Mesenteric fat pad (tissue), 1 donor: ENCODE measurements at regions not wholly inside any gene's neighbourhood (a gene's known extent, or its start where the extent isn't known, plus 50 kb on each side); places are given as distances from the start of the nearest gene placed in this dataset.
"Not testable (repeated sequence)": the region's sequence is repeated elsewhere in the genome, so short reads cannot be mapped to it uniquely, and the experiment has no call there.

Source experiments
- DNase-seq: peaks from one replicate; pipeline ENCODE4 v3.0.0-alpha.2; 2020; ENCODE audit warnings: low spot score
- donor health status: DM: yes; HTN: yes; CAD: no.

DNA sequence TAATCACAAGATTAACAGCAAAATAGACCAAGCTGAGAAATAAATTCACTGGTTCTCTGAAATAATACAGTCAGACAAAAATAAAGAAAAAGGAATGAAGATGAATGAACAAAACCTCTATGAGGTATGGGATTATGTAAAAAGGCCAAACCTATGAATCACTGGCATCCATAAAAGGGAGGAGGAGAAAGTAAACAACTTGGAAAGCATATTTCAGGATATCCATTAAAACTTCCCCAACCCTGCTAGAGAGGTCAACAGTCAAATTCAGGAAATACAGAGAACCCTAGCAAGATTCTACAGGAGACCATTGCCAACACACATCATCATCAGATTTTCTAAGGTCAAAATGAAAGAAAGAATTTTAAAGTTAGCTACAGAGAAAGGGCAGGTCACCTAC lies 649.7 kb upstream of the CBLB start:
- DNase-seq = no peak

- DNase-seq = no peak
Observed at GRCh38 chr3:106522397-106522796, 653.6 kb upstream of the CBLB start.

DNA sequence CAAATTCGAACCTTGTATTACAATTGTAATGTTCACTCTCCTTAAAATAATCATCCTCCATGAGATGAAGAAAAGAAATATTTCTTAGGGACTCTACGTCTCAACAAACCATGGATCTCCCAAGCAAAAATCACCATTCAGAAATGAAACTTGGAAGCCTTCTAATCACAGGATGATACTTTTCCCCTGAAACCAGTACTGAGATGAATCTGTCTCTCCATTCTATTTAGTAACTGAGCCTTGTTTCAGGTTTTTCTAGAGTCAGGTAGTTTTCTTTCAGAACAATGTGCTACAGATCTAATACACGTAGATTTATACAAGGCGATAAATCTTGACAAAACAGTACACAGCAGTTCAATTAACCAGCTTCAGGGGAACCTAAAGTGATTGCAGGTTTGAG lies 660.1 kb upstream of the CBLB start:
- no peak for DNase-seq

GRCh38 chr3:106529738-106530137 lies 660.9 kb upstream of the CBLB start:
- no peak for DNase-seq

DNA sequence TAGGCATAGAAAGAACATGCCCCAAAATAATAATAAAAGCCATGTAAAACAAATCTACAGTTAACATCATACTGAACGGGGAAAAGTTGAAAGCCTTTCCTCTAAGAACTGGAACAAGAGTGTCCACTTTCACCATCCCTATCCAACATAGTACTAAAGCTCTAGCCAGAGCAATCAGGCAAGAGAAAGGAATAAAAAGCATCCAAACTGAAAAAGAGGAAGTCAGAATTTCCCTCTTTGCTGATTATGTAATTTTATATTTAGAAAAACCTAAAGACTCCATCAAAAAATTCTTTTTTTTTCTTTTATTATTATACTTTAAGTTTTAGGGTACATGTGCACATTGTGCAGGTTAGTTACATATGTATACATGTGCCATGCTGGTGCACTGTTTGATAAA lies 661.6 kb upstream of the CBLB start:
- DNase-seq = no peak

DNA sequence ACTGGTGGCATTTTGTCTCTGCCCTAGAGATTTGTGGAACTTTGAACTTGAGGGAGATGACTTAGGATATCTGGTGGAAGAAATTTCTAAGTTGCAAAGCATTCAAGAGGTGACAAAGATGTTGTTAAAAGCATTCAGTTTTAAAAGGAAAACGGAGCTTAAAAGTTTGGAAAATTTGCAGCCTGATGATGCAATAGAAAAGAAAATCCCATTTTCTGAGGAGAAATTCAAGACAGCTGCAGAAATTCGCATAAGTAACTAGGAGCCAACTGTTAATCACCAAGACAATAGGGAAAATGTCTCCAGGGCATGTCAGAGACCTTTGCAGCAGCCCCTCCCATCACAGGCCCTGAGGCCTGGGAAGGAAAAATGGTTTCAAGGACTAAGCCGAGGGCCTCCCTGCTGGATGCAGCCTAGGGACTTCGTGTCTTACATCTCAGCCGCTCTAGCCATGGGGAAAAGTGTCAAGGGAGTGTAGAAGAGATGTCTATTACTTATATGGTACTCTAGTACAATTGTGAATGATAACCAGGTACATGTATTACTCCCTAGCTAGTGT lies 663.0 kb upstream of the CBLB start:
- not testable (repeated sequence) for DNase-seq

GRCh38 chr3:106533093-106533787 lies 664.4 kb upstream of the CBLB start:
- DNase-seq = no peak

DNA sequence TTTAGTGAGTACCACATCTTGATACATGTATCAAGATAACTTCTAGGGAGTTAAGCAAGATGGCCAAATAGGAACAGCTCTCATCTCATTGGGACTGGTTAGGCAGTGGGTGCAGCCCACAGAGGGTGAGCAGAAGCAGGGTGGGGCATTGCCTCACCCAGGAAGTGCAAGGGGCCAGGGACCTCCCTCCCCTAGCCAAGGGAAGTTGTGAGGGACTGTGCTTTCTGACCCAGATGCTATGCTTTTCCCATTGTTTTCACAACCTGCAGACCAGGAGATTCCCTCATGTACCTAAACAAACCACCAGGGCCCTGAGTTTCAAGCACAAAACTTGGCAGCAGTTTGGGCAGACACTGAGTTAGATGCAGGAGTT lies 665.0 kb upstream of the CBLB start:
- DNase-seq = no peak

DNA sequence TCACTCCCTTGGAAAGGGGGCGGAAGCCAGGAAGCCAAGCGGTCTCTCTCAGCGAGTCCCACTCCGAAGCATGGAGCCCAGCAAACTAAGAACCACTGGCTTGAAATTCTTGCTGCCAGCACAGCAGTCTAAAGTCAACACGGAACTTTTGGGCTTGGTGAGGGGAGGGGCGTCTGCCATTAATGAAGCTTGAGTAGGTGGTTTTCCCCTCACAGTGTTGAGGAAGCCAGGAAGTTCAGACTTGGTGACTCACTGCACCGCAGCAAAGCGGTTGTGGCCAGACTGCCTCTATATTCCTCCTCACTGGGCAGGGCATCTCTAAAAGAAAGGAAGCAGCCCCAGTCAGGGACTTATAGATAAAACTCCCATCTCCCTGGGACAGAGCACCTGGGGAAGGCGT lies 665.4 kb upstream of the CBLB start:
- DNase-seq = no peak

DNA sequence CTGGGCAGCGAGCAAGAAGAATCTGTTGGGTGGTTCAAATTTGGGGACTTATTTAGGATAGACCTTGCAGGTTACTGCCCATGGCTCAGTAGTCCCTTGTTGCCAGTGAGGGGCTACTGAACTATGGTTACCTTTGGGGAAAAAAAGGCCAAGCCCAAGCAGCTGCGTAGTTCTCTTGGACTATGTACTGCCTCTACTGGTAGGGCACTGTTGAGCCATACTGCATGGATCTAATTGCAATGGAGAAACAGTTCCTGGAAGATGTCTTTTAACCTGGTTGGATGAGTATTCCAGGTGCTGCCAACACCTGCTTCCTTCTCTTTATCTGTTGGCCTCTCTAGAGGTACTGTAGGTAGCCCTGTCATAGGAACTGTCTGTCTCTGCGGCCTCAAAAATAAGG lies 671.9 kb upstream of the CBLB start:
- DNase-seq = no peak

DNA sequence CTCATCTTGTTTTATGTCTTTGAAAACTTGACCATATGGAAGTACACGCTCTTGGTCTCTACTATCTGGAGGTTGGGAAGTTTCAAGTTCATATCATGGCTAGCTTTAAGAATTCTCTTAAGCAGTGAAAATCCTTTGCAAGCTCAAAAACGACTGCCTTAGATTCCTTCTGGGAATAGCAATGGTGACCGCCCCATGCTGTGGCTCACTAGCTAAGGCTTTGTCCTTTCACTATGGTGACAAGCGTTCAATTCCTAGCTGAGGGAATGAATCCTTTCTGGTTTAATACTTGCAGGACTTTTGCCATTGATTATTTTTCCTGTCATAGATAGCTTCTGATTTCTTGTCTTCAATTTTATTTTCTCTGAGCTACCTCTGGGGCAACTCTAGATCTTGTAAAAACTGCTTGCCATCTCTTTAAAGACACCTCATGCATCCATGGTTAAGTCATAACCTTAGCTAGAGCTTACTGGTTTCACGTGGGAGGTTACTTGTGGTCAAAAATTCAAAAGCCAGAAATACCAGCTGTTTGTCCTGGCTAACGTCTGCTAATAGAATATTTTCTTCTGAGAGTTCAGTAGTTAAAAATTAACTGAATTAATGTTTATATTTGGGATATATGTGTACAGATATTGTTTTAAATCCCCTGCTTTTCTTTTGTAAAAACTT lies 673.4 kb upstream of the CBLB start:
- no peak for DNase-seq

DNA sequence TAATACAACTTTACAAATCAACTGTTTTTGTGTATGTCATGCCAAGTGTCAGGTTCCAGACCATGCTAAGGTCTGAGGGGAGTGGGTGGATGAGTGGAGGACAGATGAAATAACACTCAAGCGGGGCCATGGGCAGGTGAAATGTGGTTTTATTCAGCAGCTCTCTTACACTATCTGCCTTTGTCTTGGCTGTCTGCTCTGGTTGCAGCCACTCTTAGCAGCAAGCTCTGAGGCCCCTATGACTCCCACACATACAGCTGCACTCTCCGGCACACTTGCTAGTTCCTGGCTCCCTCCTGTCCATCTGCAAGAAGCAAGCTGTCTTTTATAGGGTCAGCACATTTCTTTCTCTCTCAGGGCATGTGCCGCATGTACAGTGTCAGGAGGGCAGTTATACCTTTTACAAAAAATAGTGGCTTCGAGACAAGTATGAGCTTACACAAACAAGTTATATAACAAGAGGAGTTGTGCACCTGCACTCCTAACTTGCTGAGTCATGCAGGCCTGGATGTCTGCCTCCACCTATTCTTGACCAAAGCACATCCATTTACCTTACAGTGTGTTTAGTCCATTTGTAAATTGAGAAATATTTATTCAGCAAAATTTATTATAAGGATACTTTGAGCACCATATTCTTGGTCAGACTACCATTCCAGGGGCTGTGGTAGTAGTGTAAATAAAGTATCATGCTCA lies 683.7 kb upstream of the CBLB start:
- no peak for DNase-seq

DNA sequence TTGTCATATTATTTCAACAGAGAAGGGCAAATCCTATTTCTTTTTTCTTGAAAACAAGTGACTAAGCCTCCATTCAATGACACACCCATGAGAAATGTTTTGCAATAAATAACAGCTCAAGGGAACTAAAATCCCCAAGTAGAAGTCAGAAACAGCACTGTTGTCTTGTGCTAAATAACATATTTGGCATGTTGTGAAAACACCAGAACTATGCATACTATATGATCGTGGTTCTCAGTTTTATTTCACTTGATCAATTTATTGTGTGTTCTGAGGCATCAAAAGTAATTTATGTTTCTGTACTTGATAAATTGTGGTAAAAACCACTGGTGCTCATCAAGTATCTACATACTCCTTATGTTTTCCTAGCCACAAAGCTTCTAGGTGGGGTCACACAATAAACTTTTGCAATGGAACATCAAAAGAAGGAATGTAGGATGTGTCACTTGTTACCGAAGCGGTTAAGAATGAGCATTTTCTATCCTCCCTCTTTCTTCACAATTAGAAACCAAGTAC lies 691.7 kb upstream of the CBLB start:
- no peak for DNase-seq

- DNase-seq = no peak
Observed at GRCh38 chr3:106566277-106566676, 697.5 kb upstream of the CBLB start.

DNA sequence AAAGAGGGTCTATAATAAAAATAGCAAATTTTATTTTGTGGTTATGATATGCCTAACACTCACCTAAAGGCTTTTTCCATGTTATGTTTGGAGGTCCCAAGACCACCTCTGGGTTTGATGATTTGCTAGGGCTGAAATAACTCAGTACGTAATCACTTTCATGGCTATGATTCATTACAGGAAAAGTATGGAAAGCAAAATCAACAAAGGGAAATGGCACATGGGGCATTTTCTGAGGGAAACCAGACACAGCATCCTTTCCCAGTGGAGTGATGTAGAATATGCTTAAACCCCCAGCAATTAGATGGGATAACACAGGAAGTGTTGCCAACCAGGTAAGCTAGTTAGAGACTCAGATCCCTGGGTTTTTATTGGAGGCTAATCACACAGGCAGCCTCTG lies 701.6 kb upstream of the CBLB start:
- no peak for DNase-seq

DNA sequence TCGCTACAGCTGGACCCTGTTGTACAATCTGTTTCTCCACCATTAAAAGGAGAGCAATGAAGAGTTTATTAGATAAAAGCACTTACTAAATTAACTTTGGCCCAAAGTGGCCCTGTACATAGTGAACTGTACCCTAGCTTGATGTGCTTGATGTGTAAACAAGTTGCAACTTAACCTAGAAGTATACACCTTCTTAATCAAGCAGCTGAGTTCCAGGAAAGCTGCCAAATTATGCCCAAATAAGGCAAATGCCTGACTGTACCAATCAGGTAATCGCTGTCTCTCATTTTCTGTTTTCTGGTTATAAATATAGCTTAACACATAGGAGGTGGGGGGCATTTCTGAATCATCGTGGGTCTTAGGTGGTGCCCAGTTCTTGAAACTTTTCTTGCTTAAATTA lies 704.8 kb upstream of the CBLB start:
- DNase-seq = no peak

- DNase-seq = no peak
Observed at GRCh38 chr3:106575029-106575428, 706.2 kb upstream of the CBLB start.

DNA sequence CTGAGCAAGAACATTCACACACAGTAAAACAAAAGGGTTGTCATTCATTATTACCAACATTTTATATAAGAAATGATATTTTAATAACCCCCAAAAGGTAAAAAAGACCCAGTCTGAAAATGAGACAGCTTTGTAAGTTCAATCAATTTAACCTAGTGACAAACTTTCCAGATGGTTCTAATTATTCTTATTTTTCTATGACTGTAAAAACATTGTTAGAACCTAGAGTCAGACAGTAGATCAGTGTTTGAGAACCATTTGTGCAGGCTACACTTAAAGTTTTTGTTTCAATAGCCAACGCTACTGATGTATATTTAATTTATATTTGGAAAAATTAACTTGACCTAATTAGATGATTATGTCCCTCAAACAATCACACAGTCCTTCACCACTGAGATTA lies 708.4 kb upstream of the CBLB start:
- DNase-seq = no peak

DNA sequence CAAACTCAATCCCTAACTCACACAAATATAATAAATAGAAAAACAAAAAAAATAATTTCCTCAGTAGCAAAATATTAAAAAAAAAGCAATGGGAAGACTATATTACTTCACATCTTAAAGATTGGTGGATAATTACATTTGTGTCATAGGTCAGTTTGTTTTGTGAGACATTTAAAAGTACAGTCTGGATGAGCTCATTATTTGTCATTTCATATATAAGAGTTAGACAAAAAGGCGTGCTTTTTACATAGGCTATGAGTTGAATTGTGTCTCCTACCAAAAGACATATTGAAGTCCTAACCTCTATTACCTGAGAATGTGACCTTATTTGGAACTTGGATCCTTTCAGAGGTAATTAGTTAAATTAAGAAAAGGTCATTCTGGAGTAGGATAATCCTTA lies 710.1 kb upstream of the CBLB start:
- DNase-seq = no peak

DNA sequence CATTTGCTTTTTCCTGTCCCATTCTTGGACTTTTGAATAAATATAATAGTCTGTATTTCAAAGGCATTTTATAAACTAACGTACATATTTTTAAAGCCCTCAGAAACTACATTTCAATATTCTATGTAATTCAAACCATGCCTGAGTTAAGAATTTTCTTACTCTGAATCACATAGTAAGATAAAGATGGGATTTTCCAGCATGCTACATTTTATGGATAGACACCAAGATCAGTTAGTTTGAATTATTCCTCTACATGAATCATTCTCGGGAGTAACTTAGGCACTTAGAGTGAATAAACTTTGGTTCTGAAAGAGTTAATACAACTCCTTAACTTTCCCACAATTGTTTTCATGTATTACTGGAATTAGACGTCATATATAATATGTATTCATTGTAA lies 713.3 kb upstream of the CBLB start:
- DNase-seq = no peak

- no peak for DNase-seq
Observed at GRCh38 chr3:106587551-106587950, 718.7 kb upstream of the CBLB start.

GRCh38 chr3:106588739-106589138 lies 719.9 kb upstream of the CBLB start:
- DNase-seq = no peak
